GM10847 (cell line): ENCODE measurements at regions not wholly inside any gene's neighbourhood (a gene's known extent, or its start where the extent isn't known, plus 50 kb on each side); places are given as distances from the start of the nearest gene placed in this dataset.

Experiments used
- POLR2A ChIP-seq: IDR thresholded peaks from 2 replicates; pipeline ENCODE4 v1.6.1; 2011; ENCODE audit not compliant: insufficient read length; ENCODE audit errors: extremely low read depth

- no peak for TF ChIP-seq POLR2A
Measured at GRCh38 chr10:123331438-123331837, 177.2 kb downstream of the BUB3 start.

GRCh38 chr10:123346581-123346980 is 192.4 kb downstream of the BUB3 start:
- no peak for TF ChIP-seq POLR2A

- TF ChIP-seq POLR2A: no peak
Measured at GRCh38 chr10:123348691-123349572, 194.7 kb downstream of the BUB3 start.

DNA sequence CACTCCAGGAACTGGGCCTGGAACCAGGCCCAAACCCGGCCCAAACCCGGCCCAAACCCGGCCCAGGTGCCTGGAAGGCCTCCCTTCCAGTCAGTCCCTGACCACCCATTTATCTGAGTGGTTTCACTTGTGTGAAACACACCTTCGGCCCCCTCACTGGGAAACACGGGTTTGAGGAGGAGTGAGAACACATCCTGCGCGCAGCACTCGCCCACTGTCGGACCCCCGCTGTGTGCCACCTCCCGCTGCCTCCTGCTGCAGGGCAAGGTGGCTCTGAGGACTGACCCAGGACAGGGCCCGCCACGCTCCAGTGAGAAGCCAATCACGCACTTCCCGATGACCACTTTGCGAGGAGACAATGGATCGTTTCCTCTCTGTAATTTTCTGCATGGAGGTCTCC is 197.5 kb downstream of the BUB3 start:
- TF ChIP-seq POLR2A: no peak

DNA sequence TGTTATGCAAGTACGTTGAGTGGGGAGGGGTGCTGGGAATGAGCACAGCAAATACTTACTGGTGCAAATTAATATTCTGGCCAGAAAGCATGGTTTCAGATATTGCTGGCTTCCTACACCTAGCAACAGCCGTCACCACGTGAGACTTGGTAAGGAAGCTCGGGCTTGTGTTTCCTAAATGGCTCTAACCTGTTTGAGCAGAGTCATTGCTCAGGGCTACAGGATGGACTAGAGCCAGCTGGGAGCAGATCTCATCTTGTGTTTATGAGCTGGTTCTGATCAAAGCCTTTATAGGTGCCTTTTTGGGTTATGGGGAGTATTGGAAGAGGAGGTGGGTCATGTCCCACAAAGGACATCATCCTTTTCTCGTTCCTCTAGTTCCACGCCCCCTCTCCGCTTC is 200.3 kb downstream of the BUB3 start:
- TF ChIP-seq POLR2A: no peak

DNA sequence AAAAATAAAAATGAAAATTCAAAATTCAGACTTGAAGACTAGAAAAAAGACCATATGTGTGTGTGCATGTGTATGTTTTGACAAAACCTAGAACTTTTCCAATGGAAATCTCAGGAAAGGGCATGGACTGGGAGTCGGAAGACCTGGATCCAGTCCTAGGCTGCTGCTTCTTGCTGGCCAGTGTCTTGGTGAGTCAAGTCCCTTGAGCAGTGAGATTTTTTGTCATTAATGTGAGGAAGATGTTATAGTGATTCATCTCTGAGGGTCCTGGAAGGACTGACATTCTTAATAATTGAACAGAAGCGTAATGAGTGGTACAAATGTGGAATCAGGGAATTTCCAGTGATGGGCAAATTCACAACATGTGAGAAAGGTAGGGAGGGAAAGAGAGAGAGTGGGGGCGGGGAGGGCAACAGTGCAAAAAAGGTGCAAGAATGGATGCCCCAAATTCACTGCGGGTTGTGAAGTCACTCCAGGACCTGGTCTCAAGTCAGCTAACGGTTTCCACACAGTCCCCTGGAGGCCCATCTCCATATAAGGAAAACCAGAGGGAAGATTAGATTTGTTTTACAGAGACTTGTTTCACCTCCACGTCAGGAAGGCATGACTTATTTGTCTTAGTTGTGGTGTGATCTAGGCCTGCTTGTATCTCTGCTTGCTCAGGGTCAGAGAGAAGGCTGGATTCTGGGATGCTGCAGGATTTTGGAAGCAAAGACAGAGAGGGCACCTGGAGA is 201.7 kb downstream of the BUB3 start:
- no peak for TF ChIP-seq POLR2A

GRCh38 chr10:123356799-123357198 is 202.6 kb downstream of the BUB3 start:
- no peak for TF ChIP-seq POLR2A

- no peak for TF ChIP-seq POLR2A
Measured at GRCh38 chr10:123357421-123357930, 203.3 kb downstream of the BUB3 start.

- no peak for TF ChIP-seq POLR2A
Measured at GRCh38 chr10:123359539-123359938, 205.3 kb downstream of the BUB3 start.

DNA sequence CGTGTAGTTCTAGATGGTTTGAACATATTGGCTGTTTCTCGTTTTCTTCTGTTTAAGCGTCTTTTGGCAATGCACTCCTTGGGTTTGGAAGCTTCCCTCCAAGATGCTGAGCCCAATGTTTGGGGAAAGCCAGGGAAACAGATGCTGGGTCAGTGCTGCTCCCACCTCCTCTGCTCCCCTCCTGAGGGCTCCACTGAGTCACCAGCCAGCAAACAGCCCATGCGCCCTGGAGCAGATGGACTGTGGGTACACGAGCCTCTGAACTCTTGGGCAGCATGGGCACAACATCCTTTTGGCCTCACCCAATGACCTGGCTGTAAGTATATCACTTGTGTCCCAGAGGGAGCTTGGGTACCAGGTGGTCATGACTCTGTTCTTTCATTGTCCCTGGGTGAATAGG is 207.6 kb downstream of the BUB3 start:
- no peak for TF ChIP-seq POLR2A

GRCh38 chr10:123367195-123367594 is 213.0 kb downstream of the BUB3 start:
- no peak for TF ChIP-seq POLR2A

DNA sequence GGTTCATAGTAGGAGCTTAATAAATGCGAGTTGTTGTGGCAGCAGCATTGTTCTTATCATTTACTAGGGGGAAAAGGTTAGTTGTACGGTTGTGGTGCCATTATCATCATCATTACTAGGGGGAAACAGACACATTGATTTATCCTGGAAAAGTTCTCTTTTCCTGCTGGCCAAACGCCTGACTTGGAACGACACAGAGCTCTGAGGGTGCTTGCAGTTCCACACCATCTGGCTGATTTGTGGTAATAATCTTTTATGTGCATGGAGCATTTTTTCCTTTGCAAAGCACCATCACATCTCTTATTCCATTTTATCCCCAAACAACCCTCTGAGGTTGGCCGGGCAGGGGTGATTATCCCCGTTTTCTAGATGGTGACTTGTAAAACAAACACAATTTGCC is 219.4 kb downstream of the BUB3 start:
- no peak for TF ChIP-seq POLR2A

GRCh38 chr10:123375097-123375496 is 220.9 kb downstream of the BUB3 start:
- no peak for TF ChIP-seq POLR2A

- no peak for TF ChIP-seq POLR2A
Measured at GRCh38 chr10:123375738-123376137, 221.5 kb downstream of the BUB3 start.

- no peak for TF ChIP-seq POLR2A
Measured at GRCh38 chr10:123377883-123378282, 223.7 kb downstream of the BUB3 start.

GRCh38 chr10:123378302-123378701 is 224.1 kb downstream of the BUB3 start:
- no peak for TF ChIP-seq POLR2A
